ENCODE measurements at regions not wholly inside any gene's neighbourhood (a gene's known extent, or its start where the extent isn't known, plus 50 kb on each side); places are given as distances from the start of the nearest gene placed in this dataset.

- no peak for TF ChIP-seq CTCF (IDR thresholded peaks at IDR 0.05)
- no peak for TF ChIP-seq SIN3A (IDR thresholded peaks at IDR 0.05; ENCODE audit: borderline replicate concordance, insufficient read depth, low read depth, low read length)
Measured at GRCh38 chr2:238987352-238987981, 139.6 kb downstream of the TWIST2 start.
